Stimulated activated naive CD4-positive, alpha-beta T cell (primary cell): ENCODE measurements at regions not wholly inside any gene's neighbourhood (a gene's known extent, or its start where the extent isn't known, plus 50 kb on each side); places are given as distances from the start of the nearest gene placed in this dataset.
"Not testable (repeated sequence)": the region's sequence is repeated elsewhere in the genome, so short reads cannot be mapped to it uniquely, and the experiment has no call there.

ENCODE experiments used
- DNase-seq, 6 experiments: peaks; one replicate each; lab custom pipeline; 2025; lab: John Stamatoyannopoulos, UW

- no peak for DNase-seq
Measured at GRCh38 chr3:16769525-16769924, 115.2 kb upstream of the PLCL2 start.

- no peak for DNase-seq
Measured at GRCh38 chr3:16770021-16770420, 114.7 kb upstream of the PLCL2 start.

- DNase-seq = no peak
Measured at GRCh38 chr3:16770792-16771191, 114.0 kb upstream of the PLCL2 start.

GRCh38 chr3:16773594-16773993, 111.2 kb upstream of the PLCL2 start:
- not testable (repeated sequence) for DNase-seq

- not testable (repeated sequence) for DNase-seq
Measured at GRCh38 chr3:16774536-16774935, 110.2 kb upstream of the PLCL2 start.

- DNase-seq = no peak
Measured at GRCh38 chr3:16784973-16785372, 99.8 kb upstream of the PLCL2 start.

- no peak for DNase-seq
Measured at GRCh38 chr3:16785465-16785864, 99.3 kb upstream of the PLCL2 start.

GRCh38 chr3:16788440-16789056, 96.2 kb upstream of the PLCL2 start:
- DNase-seq = no peak

- no peak for DNase-seq
Measured at GRCh38 chr3:16789344-16790120, 95.2 kb upstream of the PLCL2 start.

- DNase-seq = no peak
Measured at GRCh38 chr3:16790432-16791400, 94.0 kb upstream of the PLCL2 start.

- no peak for DNase-seq
Measured at GRCh38 chr3:16793321-16793720, 91.4 kb upstream of the PLCL2 start.

GRCh38 chr3:16794257-16794656, 90.5 kb upstream of the PLCL2 start:
- DNase-seq = no peak

- DNase-seq = no peak
Measured at GRCh38 chr3:16795581-16795980, 89.2 kb upstream of the PLCL2 start.

- DNase-seq = no peak
Measured at GRCh38 chr3:16797831-16798230, 86.9 kb upstream of the PLCL2 start.

- no peak for DNase-seq
Measured at GRCh38 chr3:16798738-16799137, 86.0 kb upstream of the PLCL2 start.

GRCh38 chr3:16800361-16800760, 84.4 kb upstream of the PLCL2 start:
- DNase-seq = no peak

- no peak for DNase-seq
Measured at GRCh38 chr3:16801223-16801622, 83.5 kb upstream of the PLCL2 start.

GRCh38 chr3:16801698-16802097, 83.1 kb upstream of the PLCL2 start:
- peak in 2 of 6 experiments; percentile 2 to 10 for DNase-seq

- DNase-seq = no peak
Measured at GRCh38 chr3:16802389-16802788, 82.4 kb upstream of the PLCL2 start.

- no peak for DNase-seq
Measured at GRCh38 chr3:16803019-16803418, 81.7 kb upstream of the PLCL2 start.

GRCh38 chr3:16807391-16807790, 77.4 kb upstream of the PLCL2 start:
- no peak for DNase-seq

GRCh38 chr3:16808393-16809107, 76.2 kb upstream of the PLCL2 start:
- DNase-seq = peak in 2 of 6 experiments; percentile 4 to 12
